ENCODE measurements at regions not wholly inside any gene's neighbourhood (a gene's known extent, or its start where the extent isn't known, plus 50 kb on each side); places are given as distances from the start of the nearest gene placed in this dataset.
"Not testable (repeated sequence)": the region's sequence is repeated elsewhere in the genome, so short reads cannot be mapped to it uniquely, and the experiment has no call there.

DNA sequence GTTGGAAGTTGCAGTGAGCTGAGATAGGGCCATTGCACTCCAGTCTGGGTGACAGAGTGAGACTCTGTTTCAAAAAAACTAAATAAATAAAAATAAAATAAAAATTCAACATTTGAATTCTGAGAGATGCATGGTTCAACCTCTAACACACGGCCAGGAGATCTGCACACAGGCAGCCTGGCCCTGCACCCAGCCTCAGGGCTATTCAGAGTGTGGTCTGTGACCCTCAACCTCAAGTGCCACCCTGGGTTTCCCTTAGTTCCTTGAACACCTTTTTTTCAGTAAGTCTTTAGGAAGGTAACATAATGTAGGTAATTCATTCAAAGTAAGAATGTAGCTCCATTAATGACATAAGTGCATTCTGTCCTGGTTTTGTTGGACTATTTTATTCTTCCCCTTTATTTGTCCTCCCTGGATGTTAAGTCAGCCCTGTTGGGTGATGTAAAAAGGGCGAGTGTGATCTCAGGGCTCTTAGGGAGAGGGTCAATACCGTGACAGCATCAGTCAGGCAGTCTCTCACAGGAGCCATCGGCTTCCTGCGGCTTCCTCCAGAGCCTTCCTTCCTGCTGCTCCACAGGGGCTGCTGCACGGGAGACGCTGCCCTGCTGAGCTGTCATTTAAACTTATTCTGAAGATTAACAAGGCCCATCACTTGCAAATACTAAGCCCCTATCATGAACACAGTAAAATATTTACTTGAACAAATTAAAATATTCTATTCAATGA is 139.8 kb downstream of the SPATA31A6 start:
- not testable (repeated sequence) for DNase-seq (ENCODE audit: insufficient read length, low spot score); FAIRE-seq

DNA sequence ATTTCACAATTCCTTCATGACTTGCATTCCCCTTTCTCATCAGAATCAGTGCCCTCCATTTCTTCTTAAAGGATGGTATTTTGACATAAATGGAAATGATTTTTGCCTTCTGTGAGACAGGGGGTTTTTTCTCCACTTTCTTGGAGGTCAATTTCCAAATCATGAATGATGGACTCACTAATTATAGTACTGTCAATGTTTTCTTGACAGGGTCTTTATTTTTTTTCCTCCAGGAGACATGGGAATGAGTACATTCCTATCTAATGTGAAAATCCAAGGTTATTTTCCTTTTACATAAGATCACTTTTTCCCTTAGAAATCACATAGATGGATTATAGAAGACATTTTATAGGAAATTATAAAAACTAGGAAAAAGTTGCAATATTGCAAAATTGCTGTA is 141.7 kb downstream of the SPATA31A6 start:
- not testable (repeated sequence) for FAIRE-seq; DNase-seq (ENCODE audit: insufficient read length, low spot score)

DNA sequence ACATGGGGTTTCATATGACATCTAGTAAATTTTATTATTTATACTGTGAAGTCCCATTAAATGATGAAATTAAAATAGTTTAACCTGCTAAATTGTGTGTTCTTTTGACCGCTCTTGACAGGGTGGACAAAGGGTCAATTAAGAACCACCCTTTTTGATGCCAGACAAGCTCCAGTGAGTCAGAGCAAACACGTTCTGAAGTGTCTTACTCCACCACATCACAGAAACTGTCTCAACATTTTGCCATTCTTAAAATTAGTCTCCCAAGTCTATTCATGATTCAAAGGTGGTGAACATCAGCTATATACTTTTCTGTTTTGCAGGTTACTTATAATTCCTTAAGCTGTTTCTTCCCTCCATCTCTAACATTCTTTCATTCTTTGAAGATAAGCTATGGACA is 142.1 kb downstream of the SPATA31A6 start:
- FAIRE-seq; DNase-seq (ENCODE audit: insufficient read length, low spot score): not testable (repeated sequence)

DNA sequence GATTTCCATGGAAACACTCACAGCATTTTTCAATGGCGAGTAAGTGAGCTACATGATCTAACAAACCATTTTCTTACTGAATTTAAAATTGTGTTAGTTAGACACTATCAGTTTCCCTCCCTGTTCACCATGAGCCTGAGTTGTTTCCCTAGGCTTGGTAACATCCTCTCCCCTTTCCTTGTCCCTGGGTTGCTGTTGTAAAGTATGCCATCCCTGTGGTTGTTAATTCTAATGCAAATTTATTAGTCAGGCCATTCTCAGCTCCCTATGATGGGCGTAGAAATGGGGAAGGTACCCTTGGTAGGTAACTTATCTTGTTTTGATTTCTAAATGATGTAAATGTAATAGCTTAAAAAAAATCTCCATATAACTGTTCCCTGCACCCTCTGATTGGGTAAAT is 143.0 kb downstream of the SPATA31A6 start:
- not testable (repeated sequence) for FAIRE-seq; DNase-seq (ENCODE audit: insufficient read length, low spot score)

DNA sequence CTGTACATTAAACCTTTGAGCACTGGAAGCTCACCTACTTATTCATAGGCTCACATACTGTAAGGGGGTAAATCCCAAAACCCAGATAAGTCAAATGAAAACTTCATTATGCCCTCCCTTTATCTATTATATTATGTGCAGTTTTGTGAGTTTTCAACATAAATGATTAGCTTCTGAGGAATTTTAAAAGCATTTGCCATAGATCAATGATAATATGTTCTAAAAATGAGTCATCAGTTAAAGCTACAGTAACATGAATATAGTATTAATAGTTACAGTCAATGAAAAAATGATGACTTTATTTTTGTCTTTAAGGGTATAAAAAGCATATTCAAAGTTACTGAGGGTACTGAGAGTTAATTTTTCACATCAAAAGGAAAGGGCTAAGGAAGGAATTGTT is 151.9 kb downstream of the SPATA31A6 start:
- not testable (repeated sequence) for FAIRE-seq; DNase-seq (ENCODE audit: insufficient read length, low spot score)

DNA sequence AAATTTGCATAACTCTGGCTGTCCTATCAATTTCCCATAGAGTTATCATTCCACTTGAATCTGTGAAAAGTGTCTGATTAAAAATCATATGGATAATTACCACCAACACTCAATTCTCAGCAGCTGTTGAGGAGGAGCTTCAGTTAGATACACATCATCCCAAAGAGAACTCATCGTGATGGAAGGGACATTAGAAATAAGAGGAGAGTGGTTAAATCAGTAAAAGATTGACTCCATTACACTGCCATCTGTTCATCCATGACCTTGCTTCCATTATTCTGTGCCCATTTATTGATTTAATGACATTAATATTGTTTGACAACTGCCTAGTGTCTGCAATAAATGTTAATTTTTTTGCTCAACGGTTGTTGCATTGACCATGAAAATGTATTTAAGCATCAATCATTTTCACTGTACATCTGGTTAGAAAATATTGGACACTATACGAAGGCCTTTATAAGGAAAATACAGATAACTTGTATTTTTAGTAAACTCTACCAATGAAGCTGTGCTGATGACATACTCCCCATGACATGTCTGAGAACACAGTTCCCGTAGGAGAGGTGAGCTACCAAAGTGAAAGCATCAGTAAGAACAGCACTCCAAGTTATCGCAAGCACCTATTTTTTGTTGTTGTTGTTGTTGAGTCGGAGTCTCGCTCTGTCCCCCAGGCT is 152.7 kb downstream of the SPATA31A6 start:
- DNase-seq (ENCODE audit: insufficient read length, low spot score); FAIRE-seq: not testable (repeated sequence)

DNA sequence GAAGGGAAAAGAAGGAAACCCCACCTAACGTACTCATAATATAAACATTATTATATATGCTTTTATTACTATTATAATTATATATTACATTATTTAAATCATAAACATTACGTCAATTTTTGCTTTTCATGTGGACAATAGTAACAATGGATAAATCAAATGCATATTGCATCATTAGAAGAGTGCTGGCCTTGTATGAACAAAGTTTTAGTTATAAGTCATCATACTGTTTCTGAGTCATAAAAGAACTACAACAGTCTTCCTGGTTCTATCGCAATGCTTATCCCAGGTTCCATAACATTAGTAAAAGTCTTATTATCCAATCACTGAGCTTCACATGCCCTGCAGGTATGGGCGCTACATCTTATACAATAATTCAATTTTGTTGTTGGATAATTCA is 154.8 kb downstream of the SPATA31A6 start:
- DNase-seq (ENCODE audit: insufficient read length, low spot score); FAIRE-seq: not testable (repeated sequence)

DNA sequence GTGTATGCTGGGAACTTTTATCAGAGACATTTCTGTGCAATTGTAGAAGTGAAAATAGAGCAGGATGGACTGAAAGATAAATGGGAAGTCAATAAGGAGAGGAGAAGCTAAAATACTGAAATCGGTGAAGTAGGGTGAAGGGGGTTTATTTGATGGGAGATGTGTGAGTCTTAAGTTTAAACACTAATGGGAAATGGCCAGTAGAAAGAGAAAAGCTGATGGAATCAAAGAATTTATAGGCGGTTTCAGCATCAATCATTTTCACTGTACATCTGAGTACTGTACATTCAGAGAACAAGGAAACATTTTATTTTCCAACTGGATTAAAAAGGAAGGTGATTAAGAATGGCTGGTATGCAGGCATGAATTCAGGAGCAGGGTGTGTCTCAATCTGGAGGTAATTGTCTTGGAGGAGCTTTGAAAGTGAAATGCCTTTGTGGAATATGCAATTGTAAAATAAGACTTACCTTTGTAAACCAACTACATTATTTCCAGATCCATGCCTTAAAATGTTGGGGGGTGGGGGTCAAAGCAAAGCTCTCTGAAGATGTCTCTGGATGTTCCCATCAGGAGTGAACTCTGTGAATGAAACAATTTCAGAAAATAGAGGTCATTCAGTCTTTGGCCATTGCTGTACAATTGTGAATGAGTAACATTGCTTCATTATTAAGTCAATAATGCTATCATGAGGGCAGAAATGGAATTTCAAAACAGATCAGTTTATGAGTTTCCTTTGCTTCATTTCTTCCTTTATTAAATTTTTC is 156.4 kb downstream of the SPATA31A6 start:
- DNase-seq (ENCODE audit: insufficient read length, low spot score), result not testable (repeated sequence)

DNA sequence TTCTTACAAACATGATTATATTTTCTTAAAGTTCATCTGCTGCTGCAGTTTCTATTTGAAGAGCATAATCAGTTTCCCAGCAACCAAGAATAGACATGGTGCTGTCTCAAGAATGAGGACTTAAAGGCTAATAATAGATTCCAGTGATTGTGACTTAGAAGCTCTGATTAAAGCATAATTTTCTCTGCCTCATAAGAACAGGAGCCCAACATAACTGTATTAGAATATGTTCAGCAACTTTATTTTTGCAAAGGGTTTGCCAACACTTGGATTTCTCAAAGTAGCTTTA is 156.9 kb downstream of the SPATA31A6 start:
- DNase-seq (ENCODE audit: insufficient read length, low spot score); FAIRE-seq: not testable (repeated sequence)

More for the DNA sequence above, 156.4 kb downstream of the SPATA31A6 start:
- FAIRE-seq, result not testable (repeated sequence)

DNA sequence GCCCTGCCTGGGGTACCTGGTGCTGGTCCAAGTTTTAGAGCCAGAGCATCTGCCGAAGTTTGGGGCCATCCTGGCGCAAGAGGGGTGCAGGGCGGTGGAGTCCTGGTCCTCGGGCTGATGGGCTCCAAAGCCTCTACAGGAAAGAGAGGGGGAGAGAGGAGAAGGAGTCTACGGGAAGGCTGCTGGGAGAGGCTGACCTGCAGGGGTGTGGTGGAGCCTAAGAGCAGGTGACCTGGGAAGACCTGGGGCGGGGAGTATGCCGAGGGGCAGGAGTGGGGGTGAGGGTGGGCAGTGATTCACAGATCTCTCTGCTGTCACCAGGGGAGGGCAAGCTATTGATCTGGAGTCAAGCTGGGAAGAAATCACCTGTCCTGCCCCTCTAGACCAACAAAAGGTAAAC is 158.4 kb downstream of the SPATA31A6 start:
- not testable (repeated sequence) for FAIRE-seq; DNase-seq (ENCODE audit: insufficient read length, low spot score)

DNA sequence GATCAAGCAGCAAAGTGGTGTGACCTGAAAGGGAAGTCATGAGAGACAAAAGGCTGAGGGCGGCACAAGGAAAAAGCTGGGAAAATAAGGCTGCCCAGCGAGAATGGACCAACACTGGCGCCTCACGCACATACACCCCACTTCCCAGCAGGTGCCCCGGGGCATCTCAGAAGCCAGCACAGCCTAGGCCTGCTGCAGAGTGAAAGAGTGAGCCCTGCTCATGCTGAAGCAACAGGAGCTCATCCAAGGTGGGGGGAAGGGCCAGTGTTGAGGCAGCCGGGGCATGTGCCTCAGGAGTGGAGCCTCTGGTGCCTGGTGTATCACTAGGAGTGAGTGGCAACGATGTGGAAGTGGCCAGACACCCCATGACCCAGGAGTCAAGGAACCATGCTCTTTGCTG is 158.8 kb downstream of the SPATA31A6 start:
- DNase-seq (ENCODE audit: insufficient read length, low spot score); FAIRE-seq: not testable (repeated sequence)

DNA sequence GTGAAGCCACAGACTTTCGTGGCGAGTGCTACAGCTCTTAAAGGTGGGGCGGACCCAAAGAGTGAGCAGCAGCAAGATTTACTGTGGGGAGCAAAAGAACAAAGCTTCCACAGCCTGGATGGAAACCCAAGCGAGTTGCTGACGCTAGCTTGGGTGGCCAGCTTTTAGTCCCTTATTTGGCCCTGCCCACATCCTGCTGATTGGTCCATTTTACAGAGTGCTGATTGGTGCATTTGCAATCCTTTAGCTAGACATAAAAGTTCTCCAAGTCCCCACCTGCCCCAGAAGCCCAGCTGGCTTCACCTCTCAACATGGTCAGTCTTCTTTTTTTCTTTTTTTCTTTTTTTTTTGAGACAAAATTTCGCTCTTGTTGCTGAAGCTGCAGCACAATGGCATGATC is 161.0 kb downstream of the SPATA31A6 start:
- FAIRE-seq; DNase-seq (ENCODE audit: insufficient read length, low spot score): not testable (repeated sequence)

DNA sequence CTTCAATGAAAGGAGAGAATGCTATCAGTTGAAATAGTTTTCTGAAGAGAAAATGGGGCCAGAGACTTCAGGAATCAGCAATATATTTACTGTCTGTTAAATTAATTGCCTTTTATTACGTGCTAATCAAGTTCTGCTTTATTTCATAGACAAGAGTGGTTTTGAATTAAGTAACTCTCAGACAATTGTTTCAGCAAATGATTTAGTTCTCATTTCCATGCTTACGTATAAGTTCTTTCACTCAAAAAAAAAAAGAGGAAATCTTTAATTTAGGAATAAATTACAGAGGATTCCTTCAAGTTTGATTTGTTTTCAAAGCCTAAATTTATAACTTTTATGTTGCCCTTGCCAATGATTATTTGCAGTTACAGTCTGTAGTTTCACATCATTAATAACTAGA is 163.5 kb downstream of the SPATA31A6 start:
- not testable (repeated sequence) for DNase-seq (ENCODE audit: insufficient read length, low spot score); FAIRE-seq

DNA sequence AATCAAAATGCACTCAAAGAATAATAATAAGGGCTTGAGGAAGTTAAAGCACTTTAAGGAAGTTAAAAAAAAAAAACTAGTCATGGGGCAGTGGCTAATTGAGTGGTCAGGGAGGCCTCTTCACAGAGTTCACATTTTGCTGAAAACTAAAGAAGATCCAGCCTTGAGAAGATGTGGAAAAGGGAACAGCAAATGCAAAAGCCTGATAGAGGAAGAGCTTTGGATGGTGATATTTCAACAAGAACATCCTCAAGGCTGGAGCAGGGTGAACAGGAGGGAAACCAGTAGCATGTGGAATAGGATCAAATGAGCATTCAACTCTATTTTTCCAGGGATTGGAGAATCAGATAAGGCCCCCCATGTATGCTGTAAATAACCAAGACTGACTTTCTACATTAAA is 165.7 kb downstream of the SPATA31A6 start:
- FAIRE-seq, result not testable (repeated sequence)

DNA sequence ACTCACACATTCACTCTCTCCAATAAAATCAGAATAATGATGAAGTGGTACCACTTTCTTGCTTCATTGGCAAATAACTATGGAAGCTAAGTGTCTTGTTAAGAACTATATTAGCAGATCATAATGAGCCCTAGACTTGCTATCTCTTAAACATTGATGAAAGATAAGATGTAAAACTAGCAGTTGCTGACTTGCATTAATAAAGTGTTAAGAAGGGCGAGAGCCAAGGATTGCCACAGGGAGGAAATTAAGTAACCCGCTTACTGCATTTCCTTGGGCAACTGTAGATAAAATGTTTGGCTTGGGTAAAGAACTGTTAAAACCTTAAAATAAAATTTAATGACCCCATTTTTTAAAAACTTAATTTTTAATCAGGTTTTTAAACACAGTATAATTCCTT is 167.0 kb downstream of the SPATA31A6 start:
- not testable (repeated sequence) for FAIRE-seq; DNase-seq (ENCODE audit: insufficient read length, low spot score)

More for the DNA sequence above, 165.7 kb downstream of the SPATA31A6 start:
- DNase-seq (ENCODE audit: insufficient read length, low spot score), result not testable (repeated sequence)

DNA sequence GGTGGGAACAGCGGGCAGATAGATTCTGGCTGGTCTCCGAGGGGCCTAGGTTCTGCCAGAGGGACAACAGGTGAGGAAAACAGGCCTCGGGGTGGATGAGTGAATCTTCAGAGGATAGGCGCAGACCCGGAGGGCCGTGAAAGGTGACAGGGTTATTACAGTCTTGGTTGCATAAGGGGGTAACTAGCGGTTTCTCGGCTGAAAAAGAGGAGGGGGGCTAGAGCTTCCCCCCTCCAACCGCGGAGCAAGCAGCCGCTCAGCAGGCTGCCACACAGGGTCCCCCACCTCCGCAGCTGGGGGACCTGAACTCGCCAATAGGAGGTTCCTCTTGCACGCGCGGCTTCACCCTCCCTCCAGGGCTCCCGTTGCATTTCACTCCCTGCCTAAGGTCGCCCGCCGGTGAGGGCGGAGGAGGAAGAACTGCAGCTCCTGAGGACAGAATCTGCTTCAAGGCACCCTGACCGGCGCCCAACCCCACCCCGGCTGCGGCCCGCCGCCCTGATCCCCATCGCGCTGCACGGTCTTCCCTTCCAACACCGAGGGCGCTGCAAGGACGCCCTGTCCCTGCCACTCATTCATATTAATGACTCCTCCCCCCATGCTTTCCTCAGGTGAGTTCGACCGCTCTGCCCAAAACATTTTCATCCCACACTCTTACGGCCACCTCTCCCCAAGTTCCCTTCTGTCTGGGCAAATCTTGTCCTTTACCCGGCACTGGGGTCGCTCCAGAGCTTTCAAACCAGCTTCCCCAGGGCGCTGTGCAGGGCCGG is 174.3 kb downstream of the SPATA31A6 start:
- not testable (repeated sequence) for FAIRE-seq; DNase-seq (ENCODE audit: insufficient read length, low spot score)

DNA sequence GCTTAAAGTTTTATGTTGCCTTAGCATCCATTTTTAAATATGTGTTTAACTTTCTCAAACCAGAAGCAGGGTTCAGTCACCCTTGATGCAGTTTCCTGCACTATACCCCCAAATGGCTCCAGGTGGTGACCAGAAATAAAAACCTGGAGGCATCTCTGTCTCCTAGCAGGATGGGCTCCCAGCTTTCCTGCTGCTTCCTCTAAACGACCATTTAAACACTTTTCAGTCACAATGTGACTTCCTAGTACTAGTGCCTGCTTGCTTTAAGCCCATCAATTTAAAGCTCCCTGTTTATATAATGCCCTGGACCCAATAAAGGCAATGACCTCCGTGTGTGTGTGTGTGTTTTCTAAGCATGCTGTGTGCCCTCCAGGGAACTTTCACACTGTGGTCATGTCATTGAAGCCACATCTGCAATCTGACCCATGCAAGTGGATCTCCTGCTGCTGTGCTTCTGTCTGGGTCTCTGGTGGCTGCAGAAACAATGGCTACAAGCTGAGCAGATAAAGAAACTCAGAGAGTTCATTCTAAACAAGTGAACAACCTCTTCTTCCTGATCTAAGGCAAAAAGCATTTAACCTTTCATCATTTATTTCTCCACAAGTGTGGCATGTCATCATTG is 175.3 kb downstream of the SPATA31A6 start:
- not testable (repeated sequence) for FAIRE-seq; DNase-seq (ENCODE audit: insufficient read length, low spot score)

DNA sequence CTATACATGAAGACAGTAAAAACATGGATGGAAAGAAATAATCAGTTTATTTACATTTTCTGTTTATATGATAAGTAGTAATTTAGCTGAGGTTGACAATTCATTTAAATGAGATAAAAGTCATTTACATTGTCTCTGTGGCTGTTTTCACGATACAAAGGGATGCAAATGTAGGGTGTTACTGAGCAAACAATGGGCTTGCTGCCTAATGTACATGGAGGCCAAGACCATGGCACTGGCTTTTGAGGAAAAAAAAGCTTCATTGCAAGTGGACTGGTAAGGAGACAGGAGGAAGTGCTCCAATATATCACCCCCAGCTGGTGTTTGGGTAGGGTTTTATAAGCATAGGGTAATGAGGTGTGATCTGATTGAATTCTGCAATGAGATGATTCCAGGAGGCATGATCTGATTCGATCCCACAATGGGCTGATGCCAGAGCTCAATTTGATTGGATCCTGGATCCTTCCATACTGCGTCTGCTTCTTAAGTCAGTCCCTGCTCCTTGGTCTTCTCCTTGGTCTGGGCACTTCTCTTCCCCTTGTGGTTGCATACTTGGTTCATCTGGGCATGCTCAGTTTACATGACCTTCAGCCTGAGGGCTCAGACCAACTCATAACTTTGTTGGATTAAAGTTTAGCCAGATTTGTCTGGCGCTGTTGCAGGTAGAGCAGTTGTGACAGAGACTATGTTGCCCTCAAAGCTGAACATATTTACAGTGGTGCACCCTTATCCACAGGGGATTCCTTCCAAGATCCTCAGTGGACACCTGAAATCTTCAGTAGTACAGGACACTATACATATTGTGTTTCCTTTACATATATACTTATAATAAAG is 181.2 kb downstream of the SPATA31A6 start:
- not testable (repeated sequence) for DNase-seq (ENCODE audit: insufficient read length, low spot score); FAIRE-seq

Data from GM19239 (cell line).